Stomach (tissue), 4 donors: ENCODE measurements at regions not wholly inside any gene's neighbourhood (a gene's known extent, or its start where the extent isn't known, plus 50 kb on each side); places are given as distances from the start of the nearest gene placed in this dataset.

Experiments
- POLR2AphosphoS5 ChIP-seq, 3 donors: sonication (generic); formaldehyde crosslinking; IDR thresholded peaks; one replicate each; pipeline ENCODE4 v1.6.1; 2016; ENCODE audit warnings: antibody characterized with exemption in 3 of 3
- TF ChIP-seq, protein P1 (sequence below), 7 experiments: fragments of 450-650 bp in 4 of 7; fragments of 200-600 bp in 3 of 7; sonication (generic) in 3 of 7; IDR thresholded peaks; one replicate each; pipeline ENCODE4 v1.5.1; 2016 to 2019; ENCODE audit warnings: antibody characterized with exemption in 7 of 7, control low read depth in 2 of 7, mild to moderate bottlenecking in 1 of 7

- TF ChIP-seq POLR2AphosphoS5 (IDR thresholded peaks at IDR 0.05), result no peak
- TF ChIP-seq, protein P1, sequence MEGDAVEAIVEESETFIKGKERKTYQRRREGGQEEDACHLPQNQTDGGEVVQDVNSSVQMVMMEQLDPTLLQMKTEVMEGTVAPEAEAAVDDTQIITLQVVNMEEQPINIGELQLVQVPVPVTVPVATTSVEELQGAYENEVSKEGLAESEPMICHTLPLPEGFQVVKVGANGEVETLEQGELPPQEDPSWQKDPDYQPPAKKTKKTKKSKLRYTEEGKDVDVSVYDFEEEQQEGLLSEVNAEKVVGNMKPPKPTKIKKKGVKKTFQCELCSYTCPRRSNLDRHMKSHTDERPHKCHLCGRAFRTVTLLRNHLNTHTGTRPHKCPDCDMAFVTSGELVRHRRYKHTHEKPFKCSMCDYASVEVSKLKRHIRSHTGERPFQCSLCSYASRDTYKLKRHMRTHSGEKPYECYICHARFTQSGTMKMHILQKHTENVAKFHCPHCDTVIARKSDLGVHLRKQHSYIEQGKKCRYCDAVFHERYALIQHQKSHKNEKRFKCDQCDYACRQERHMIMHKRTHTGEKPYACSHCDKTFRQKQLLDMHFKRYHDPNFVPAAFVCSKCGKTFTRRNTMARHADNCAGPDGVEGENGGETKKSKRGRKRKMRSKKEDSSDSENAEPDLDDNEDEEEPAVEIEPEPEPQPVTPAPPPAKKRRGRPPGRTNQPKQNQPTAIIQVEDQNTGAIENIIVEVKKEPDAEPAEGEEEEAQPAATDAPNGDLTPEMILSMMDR (IDR thresholded peaks at IDR 0.05), result no peak
Measured at GRCh38 chr15:25178835-25179672, 224.3 kb downstream of the SNRPN start.
